ENCODE measurements at regions not wholly inside any gene's neighbourhood (a gene's known extent, or its start where the extent isn't known, plus 50 kb on each side); places are given as distances from the start of the nearest gene placed in this dataset.
"Not testable (repeated sequence)": the region's sequence is repeated elsewhere in the genome, so short reads cannot be mapped to it uniquely, and the experiment has no call there.

GRCh38 chr1:244271691-244272308 lies 179.9 kb downstream of the ADSS2 start:
- peak; percentile 22 for DNase-seq

- DNase-seq: peak; percentile 89
Observed at GRCh38 chr1:244272471-244273261, 179.0 kb downstream of the ADSS2 start.

GRCh38 chr1:244273262-244273844 lies 178.4 kb downstream of the ADSS2 start:
- no peak for DNase-seq

GRCh38 chr1:244273845-244274619 lies 177.7 kb downstream of the ADSS2 start:
- DNase-seq: no peak

DNA sequence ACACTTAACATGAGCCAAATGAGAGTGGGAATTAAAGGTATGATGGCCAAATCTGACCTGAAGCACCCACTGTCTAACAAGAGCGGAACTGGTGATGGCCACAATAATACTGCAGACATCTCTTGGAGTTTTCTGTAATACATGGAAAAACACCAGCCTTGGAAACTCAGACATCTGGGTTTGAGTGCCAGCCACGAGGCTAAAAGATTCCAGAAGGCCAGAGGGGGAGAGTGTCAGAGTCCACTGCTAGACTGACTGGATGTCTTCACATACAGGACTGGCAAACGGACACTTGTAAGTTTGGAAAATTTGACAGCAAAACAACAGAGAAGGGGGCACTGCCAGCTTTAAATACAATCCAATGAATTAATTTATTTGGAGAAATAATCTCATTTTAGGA lies 175.1 kb downstream of the ADSS2 start:
- DNase-seq: no peak

- DNase-seq: no peak
Observed at GRCh38 chr1:244280201-244280600, 171.5 kb downstream of the ADSS2 start.

DNA sequence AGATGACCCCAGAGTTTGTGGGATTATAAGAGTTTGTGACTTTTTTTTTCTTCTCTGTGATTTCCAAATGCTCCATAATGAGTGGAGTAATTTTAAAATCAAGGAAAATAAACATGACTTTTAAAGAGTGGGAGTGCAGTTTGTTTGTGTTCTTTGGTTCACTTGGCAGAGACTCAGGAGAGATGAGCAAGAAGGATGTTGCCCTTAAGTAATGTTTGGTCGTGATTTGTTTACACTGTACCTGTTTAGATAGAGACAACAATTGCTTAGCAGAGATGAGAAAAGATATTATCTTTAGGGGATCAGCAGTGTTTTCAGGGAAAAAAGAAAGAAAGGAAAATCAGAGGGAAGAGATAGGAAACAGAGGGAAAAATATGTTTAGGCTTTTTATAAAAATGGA lies 170.8 kb downstream of the ADSS2 start:
- DNase-seq: no peak

DNA sequence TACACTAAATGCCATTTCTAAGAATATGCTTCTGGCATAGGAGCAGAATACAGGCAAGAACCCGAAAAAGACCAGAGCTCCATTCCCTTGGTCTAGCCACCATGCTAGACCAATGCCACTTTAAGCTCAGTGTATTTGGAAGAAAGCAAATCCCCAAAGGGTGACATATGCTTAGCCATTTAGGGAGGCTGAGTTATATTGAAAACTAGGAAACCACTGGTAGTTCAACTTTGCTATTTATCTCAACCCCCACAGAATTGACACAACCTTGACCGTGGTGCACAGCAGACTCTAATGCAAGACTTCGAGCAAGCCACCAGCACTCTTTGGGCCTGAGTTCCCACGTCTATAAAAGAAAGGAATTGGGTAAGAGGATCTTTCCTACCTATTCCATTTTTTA lies 167.9 kb downstream of the ADSS2 start:
- no peak for DNase-seq

- DNase-seq: peak; percentile 27
Observed at GRCh38 chr1:244284641-244285156, 167.0 kb downstream of the ADSS2 start.

- DNase-seq: no peak
Observed at GRCh38 chr1:244286341-244286740, 165.4 kb downstream of the ADSS2 start.

DNA sequence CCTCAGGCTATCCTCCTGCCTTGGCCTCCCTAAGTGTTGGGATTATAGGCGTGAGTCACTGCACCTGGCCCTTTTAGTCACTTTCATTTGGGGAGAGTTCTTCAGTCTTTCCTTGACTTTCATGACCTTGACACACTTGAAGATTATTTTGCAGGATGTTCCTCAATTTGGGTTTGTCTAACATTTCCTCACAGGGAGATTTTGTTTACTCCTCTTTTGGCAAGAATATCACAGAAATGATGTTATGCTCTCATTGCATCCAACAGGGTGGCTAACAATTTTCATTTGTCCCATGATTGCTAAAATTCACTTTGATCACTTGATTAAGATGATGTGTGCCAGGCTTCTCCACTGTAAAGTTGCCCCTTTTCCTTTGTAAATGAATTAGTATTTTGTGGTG lies 164.0 kb downstream of the ADSS2 start:
- DNase-seq: no peak

GRCh38 chr1:244288663-244289062 lies 163.0 kb downstream of the ADSS2 start:
- no peak for DNase-seq

- peak; percentile 23 for DNase-seq
Observed at GRCh38 chr1:244289991-244290785, 161.5 kb downstream of the ADSS2 start.

- no peak for DNase-seq
Observed at GRCh38 chr1:244291236-244292201, 160.2 kb downstream of the ADSS2 start.

DNA sequence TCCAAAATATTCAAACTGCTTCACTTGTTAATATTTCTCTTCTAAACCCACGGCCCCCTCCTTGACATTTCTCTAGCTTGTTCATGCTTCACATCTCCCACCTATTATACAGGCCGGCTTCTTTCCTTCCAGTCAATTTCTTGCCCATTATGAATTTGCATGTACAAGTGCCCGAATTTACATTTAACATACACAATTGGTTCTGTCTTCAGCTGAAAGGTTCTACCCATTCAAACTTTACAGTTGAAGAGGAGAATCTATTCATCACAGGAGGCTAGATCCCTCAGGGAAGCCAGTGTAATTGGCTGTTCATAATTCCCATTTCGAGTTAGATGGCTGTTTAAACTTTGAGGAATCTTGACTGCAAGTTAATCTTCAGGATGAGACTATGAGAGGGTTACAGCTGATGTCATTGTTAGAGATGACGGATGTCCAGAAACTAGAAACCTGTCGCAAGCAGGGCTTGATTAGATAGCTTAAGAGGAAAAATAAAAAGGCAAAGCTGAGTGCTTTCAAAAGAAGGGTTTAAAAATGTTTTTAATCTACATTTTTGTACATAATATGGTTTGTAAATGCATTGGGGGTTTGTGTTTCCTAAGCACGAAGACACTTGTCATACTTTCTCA lies 157.0 kb downstream of the ADSS2 start:
- no peak for DNase-seq

DNA sequence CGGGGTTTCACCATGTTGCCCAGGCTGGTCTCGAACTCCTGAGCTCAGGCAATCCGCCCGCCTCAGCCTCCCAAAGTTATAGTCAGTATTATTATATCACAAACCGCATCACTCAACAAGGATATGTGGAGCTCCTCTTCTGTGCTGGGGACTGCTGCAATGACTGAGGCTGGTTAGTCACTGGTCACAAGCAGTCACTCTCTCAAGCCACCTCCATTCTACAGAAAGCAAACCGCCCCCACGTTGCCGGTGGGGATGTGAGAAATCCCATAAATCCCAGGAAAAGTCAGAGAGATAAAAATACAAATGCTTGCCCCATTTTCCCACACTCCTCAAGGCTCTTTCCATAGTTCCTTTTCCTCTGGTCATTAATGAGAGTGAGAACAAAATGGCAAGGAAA lies 155.7 kb downstream of the ADSS2 start:
- DNase-seq: no peak

GRCh38 chr1:244296447-244296846 lies 155.3 kb downstream of the ADSS2 start:
- DNase-seq: no peak

- no peak for DNase-seq
Observed at GRCh38 chr1:244297087-244297486, 154.6 kb downstream of the ADSS2 start.

DNA sequence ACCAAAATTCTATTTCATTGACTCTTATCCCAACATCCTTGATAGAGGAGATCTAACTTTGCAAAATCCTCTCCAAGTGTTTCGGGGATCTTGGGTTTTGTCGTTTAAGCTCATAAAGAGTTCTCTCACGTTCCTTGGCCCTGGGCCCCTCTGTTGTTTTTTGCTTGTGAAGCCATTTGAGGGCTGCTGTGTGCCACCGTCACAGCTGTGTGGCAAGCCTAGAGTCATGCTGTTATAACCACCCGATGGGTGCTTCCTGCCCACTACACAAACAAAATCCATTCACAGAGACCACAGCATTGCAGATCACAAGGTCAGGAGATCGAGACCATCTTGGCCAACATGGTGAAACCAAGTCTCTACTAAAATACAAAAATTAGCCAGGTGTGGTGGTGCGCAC lies 154.1 kb downstream of the ADSS2 start:
- no peak for DNase-seq

GRCh38 chr1:244300029-244300375 lies 151.7 kb downstream of the ADSS2 start:
- not testable (repeated sequence) for DNase-seq

All from NCI-H2171 treated with DMSO at 0.1 percent for 48 hours (cell line).